Calu3 (cell line): ENCODE measurements at regions not wholly inside any gene's neighbourhood (a gene's known extent, or its start where the extent isn't known, plus 50 kb on each side); places are given as distances from the start of the nearest gene placed in this dataset.
"Not testable (repeated sequence)": the region's sequence is repeated elsewhere in the genome, so short reads cannot be mapped to it uniquely, and the experiment has no call there.

Experiments
- BruUV-seq: library from RNA; stranded (reverse); fragments of 400-500 nt; replicated peaks from 2 replicates; lab custom pipeline; 2021; lab: Mats Ljungman, UMichigan
- CTCF ChIA-PET: fragments of 300-600 bp; sonication (Branson Sonifier 250); formaldehyde crosslinking; loops from one replicate; lab custom pipeline; 2022; ENCODE audit warnings: antibody characterized with exemption; lab: Charles Lee
- DNase-seq: peaks from one replicate; pipeline ENCODE4 v3.0.0; 2022
- H3K27ac Mint-ChIP-seq: one replicate; pipeline ENCODE4 v1.8.0; 2022; ENCODE audit warnings: mixed read lengths; ENCODE audit not compliant: unreplicated experiment
- H3K27me3 Mint-ChIP-seq: one replicate; pipeline ENCODE4 v1.8.0; 2022; ENCODE audit warnings: mixed read lengths; ENCODE audit not compliant: unreplicated experiment
- H3K36me3 Mint-ChIP-seq: one replicate; pipeline ENCODE4 v1.8.0; 2022; ENCODE audit warnings: mild to moderate bottlenecking, moderate library complexity, mixed read lengths; ENCODE audit not compliant: insufficient read depth, unreplicated experiment
- H3K4me1 Mint-ChIP-seq: one replicate; pipeline ENCODE4 v1.8.0; 2022; ENCODE audit warnings: mild to moderate bottlenecking, low read depth, mixed read lengths; ENCODE audit not compliant: unreplicated experiment
- H3K4me3 Mint-ChIP-seq: one replicate; pipeline ENCODE4 v1.8.0; 2022; ENCODE audit warnings: mild to moderate bottlenecking, low read depth, moderate library complexity, mixed read lengths; ENCODE audit not compliant: unreplicated experiment
- H3K9me3 Mint-ChIP-seq: one replicate; pipeline ENCODE4 v1.8.0; 2022; ENCODE audit warnings: low read depth, mixed read lengths; ENCODE audit not compliant: unreplicated experiment
- CTCF ChIP-seq: fragments of 200-600 bp; IDR thresholded peaks from one replicate; pipeline ENCODE4 v1.8.0; 2022; ENCODE audit warnings: antibody characterized with exemption; ENCODE audit not compliant: unreplicated experiment
- intact Hi-C: fragments of 100-400 bp; cut with micrococcal nuclease; formaldehyde crosslinking; loops from one replicate; pipeline ENCODE4 v1.10.0; 2022; ENCODE audit not compliant: unreplicated experiment

DNA sequence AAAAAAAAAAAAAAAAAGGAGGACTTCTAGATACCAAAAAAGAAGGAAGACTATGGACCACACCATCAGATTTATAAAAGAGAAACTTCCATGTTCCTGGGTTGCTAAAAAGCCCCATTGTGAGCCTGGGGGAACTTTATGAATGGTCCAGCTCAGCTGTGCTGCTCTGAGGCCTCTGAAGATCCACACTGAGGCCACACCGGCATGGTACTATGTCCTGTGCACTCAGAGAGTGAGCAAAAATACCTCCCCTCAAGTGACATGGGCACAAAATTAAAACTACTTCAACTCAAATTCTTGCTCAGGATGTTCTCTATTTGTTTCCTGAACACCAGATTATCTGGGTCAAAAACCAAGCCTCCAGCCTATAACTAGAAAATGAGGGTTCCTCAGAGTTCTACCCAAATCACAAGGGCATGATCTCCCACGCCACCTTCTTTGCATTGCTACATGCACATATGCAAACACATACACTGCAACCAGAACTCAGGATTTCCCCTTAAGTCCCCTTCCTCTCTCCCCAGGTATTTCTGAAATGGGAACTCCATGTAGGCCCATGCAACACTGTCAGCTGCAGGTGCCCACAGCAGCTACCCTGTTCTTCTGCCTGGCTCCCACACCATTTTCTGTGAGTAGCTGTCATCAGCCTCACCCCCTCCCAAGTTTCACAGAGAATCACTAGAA lies 94.4 kb downstream of the SH3GLB1 start:
- intact Hi-C loops, result no loop called here
- Mint-ChIP-seq H3K9me3 (peaks cover 2% of the 10 kb centered on the region), H3K4me3 (no peak overlapping the region), H3K4me1 (peaks cover 2% of the 10 kb centered on the region), H3K36me3 (no peaks in the 10 kb centered on the region), H3K27me3 (peaks cover 11% of the 10 kb centered on the region), H3K27ac (peak overlapping the region; percentile 35)
- no peak for TF ChIP-seq CTCF
- DNase-seq, result no peak
- CTCF ChIA-PET, result no interaction called here
- no TSS peak for BruUV-seq

- DNase-seq, intact Hi-C loops, H3K36me3 Mint-ChIP-seq, H3K27ac Mint-ChIP-seq, BruUV-seq, H3K4me1 Mint-ChIP-seq, CTCF ChIA-PET, H3K9me3 Mint-ChIP-seq, H3K4me3 Mint-ChIP-seq: not testable (repeated sequence)
- peaks cover 11% of the 10 kb centered on the region for H3K27me3 Mint-ChIP-seq
Observed at GRCh38 chr1:86803641-86804040, 99.3 kb downstream of the SH3GLB1 start.

- H3K36me3 Mint-ChIP-seq, DNase-seq, H3K4me1 Mint-ChIP-seq, H3K27me3 Mint-ChIP-seq, BruUV-seq, H3K4me3 Mint-ChIP-seq, H3K9me3 Mint-ChIP-seq, CTCF ChIA-PET, H3K27ac Mint-ChIP-seq, intact Hi-C loops: not testable (repeated sequence)
Observed at GRCh38 chr1:86805898-86806519, 101.6 kb downstream of the SH3GLB1 start.

DNA sequence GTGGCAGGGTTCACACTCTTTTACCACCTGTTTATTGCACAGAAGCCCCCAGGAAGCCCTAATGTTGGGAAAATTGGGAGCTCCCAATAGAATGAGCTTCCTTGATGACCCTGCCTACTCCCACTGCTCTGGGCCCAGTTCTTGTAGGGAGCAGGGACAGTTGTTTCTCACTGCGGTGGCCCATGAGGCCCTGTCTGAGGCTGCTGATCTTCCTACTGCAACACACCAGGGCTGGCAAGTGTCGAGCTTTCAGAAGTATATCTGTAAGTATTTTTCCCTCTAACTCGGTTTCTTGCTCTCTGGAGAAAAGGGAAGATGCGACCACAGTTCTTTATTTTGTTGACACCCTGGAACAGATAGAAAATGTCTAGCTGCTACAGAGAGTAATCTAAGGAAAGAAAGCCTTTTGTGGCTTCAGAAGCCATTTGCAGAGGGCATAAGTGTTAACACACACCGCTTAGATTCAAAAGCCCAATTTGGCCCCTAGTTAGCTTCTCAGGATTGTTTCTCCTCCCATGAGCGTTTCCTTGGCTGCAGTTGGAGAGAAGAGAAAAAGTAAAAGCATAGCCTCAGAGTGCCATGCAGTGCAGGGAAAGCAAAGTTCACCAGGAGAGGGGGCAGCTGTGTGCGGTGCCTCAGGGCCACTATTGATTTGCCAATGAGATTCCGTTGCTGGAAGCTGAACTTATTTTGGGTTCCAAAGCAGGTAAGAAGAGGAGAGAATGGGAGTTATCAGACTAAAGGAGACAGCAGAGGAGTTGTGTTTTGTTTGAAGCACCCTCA lies 102.6 kb downstream of the SELENOF start:
- TF ChIP-seq CTCF, result no peak
- no peaks in the 10 kb centered on the region for H3K36me3 Mint-ChIP-seq
- H3K9me3 Mint-ChIP-seq, result peaks cover 8% of the 10 kb centered on the region
- H3K4me3 Mint-ChIP-seq, result no peak overlapping the region
- intact Hi-C loops, result no loop called here
- peak; percentile 6 for DNase-seq
- CTCF ChIA-PET, result interaction anchor here (0.6 to 1.2 kb wide), 2 partner anchors 17 to 18 kb away, joined by 3 read pairs; no protein-coding TSS in a partner anchor
- H3K4me1 Mint-ChIP-seq, result peaks cover 1% of the 10 kb centered on the region
- no peak overlapping the region for H3K27ac Mint-ChIP-seq
- BruUV-seq, result no TSS peak
- no peaks in the 10 kb centered on the region for H3K27me3 Mint-ChIP-seq

- H3K9me3 Mint-ChIP-seq, result peaks cover 8% of the 10 kb centered on the region
- no peaks in the 10 kb centered on the region for H3K36me3 Mint-ChIP-seq
- BruUV-seq, result no TSS peak
- DNase-seq, result no peak
- intact Hi-C loops, result no loop called here
- no peak for TF ChIP-seq CTCF
- no peak overlapping the region for H3K27ac Mint-ChIP-seq
- H3K4me3 Mint-ChIP-seq, result no peak overlapping the region
- H3K4me1 Mint-ChIP-seq, result peaks cover 11% of the 10 kb centered on the region
- no peaks in the 10 kb centered on the region for H3K27me3 Mint-ChIP-seq
- CTCF ChIA-PET, result interaction anchor here (0.6 to 1.2 kb wide), 2 partner anchors 16 to 17 kb away, joined by 3 read pairs; no protein-coding TSS in a partner anchor
Observed at GRCh38 chr1:86812286-86812685, 101.6 kb downstream of the SELENOF start.
